Left ventricle myocardium inferior (tissue), 1 donor: ENCODE measurements at regions not wholly inside any gene's neighbourhood (a gene's known extent, or its start where the extent isn't known, plus 50 kb on each side); places are given as distances from the start of the nearest gene placed in this dataset.

Experiments used
- DNase-seq: peaks from one replicate; pipeline ENCODE4 v3.0.0-alpha.2; 2020
- H3K27ac ChIP-seq: fragments of 200-600 bp; replicated peaks from 2 replicates; pipeline ENCODE4 v1.8.0; 2021
- H3K27me3 ChIP-seq: fragments of 200-600 bp; 2 replicates; pipeline ENCODE4 v1.8.0; 2021; ENCODE audit warnings: low read depth
- H3K36me3 ChIP-seq: fragments of 200-600 bp; 2 replicates; pipeline ENCODE4 v1.8.0; 2021
- H3K4me1 ChIP-seq: fragments of 200-600 bp; 2 replicates; pipeline ENCODE4 v1.8.0; 2021
- H3K4me3 ChIP-seq: fragments of 200-600 bp; 2 replicates; pipeline ENCODE4 v1.8.0; 2021; ENCODE audit warnings: mild to moderate bottlenecking, moderate library complexity
- H3K9me3 ChIP-seq: fragments of 200-600 bp; replicated peaks from 2 replicates; pipeline ENCODE4 v1.8.0; 2021
- CTCF ChIP-seq: fragments of 200-600 bp; IDR thresholded peaks from 2 replicates; pipeline ENCODE4 v1.8.0; 2021; ENCODE audit warnings: antibody characterized with exemption, mild to moderate bottlenecking, borderline replicate concordance
- intact Hi-C: fragments of 100-400 bp; cut with micrococcal nuclease; formaldehyde crosslinking; loops from one replicate; pipeline ENCODE4 v1.11.0; 2022
- donor health status: DM: no; HTN: yes; CAD: no; lungs with severe emphysema.

GRCh38 chr12:47303207-47303606, 223.4 kb upstream of the AMIGO2 start:
- DNase-seq = no peak
- intact Hi-C loops = loop anchor here (10.0 kb wide), 1 partner anchor 268 kb away; no protein-coding TSS in a partner anchor
- H3K9me3 ChIP-seq = no peaks in the 10 kb centered on the region
- no peaks in the 10 kb centered on the region for H3K4me1 ChIP-seq
- H3K36me3 ChIP-seq = no peaks in the 10 kb centered on the region
- no peak for TF ChIP-seq CTCF
- no peak overlapping the region for H3K27ac ChIP-seq
- peaks cover 11% of the 10 kb centered on the region for H3K27me3 ChIP-seq
- H3K4me3 ChIP-seq = no peak overlapping the region

GRCh38 chr12:47302111-47302671, 222.4 kb upstream of the AMIGO2 start:
- Histone ChIP-seq H3K4me1 (no peaks in the 10 kb centered on the region), H3K9me3 (no peaks in the 10 kb centered on the region), H3K4me3 (no peak overlapping the region), H3K27ac (no peak overlapping the region), H3K27me3 (peaks cover 11% of the 10 kb centered on the region), H3K36me3 (no peaks in the 10 kb centered on the region)
- intact Hi-C loops = loop anchor here (10.0 kb wide), 1 partner anchor 267 kb away; no protein-coding TSS in a partner anchor
- no peak for DNase-seq
- no peak for TF ChIP-seq CTCF

GRCh38 chr12:47299586-47299985, 219.8 kb upstream of the AMIGO2 start:
- Histone ChIP-seq H3K36me3 (no peaks in the 10 kb centered on the region), H3K27me3 (peaks cover 8% of the 10 kb centered on the region), H3K27ac (no peak overlapping the region), H3K9me3 (no peaks in the 10 kb centered on the region), H3K4me1 (no peaks in the 10 kb centered on the region), H3K4me3 (no peak overlapping the region)
- DNase-seq = no peak
- no peak for TF ChIP-seq CTCF
- intact Hi-C loops = no loop called here

GRCh38 chr12:47297993-47298392, 218.2 kb upstream of the AMIGO2 start:
- no peaks in the 10 kb centered on the region for H3K36me3 ChIP-seq
- H3K4me1 ChIP-seq = no peaks in the 10 kb centered on the region
- no peak for TF ChIP-seq CTCF
- intact Hi-C loops = no loop called here
- no peak overlapping the region for H3K4me3 ChIP-seq
- peaks cover 8% of the 10 kb centered on the region for H3K27me3 ChIP-seq
- DNase-seq = no peak
- H3K27ac ChIP-seq = no peak overlapping the region
- no peaks in the 10 kb centered on the region for H3K9me3 ChIP-seq

GRCh38 chr12:47296828-47297227, 217.1 kb upstream of the AMIGO2 start:
- no peak for DNase-seq
- no peak overlapping the region for H3K4me3 ChIP-seq
- no peaks in the 10 kb centered on the region for H3K36me3 ChIP-seq
- no peaks in the 10 kb centered on the region for H3K4me1 ChIP-seq
- TF ChIP-seq CTCF = no peak
- intact Hi-C loops = no loop called here
- H3K9me3 ChIP-seq = no peaks in the 10 kb centered on the region
- no peak overlapping the region for H3K27ac ChIP-seq
- H3K27me3 ChIP-seq = peaks cover 8% of the 10 kb centered on the region

GRCh38 chr12:47293406-47293805, 213.6 kb upstream of the AMIGO2 start:
- intact Hi-C loops = no loop called here

More at GRCh38 chr12:47293406-47293805, 213.6 kb upstream of the AMIGO2 start:
- no peak for DNase-seq
- H3K9me3 ChIP-seq = no peaks in the 10 kb centered on the region
- H3K4me1 ChIP-seq = no peaks in the 10 kb centered on the region
- no peaks in the 10 kb centered on the region for H3K36me3 ChIP-seq
- H3K4me3 ChIP-seq = no peak overlapping the region
- no peak overlapping the region for H3K27ac ChIP-seq
- H3K27me3 ChIP-seq = no peaks in the 10 kb centered on the region
- no peak for TF ChIP-seq CTCF
